Fibroblast of pulmonary artery (primary cell): ENCODE measurements at regions not wholly inside any gene's neighbourhood (a gene's known extent, or its start where the extent isn't known, plus 50 kb on each side); places are given as distances from the start of the nearest gene placed in this dataset.
A peak's percentile ranks its signal among the peaks of the same experiment; 100 is the strongest.

ENCODE experiments used
- DNase-seq: peaks from one replicate; pipeline ENCODE4 v3.0.0-alpha.2; 2010; ENCODE audit warnings: low read depth
- H3K4me3 ChIP-seq: replicated peaks from 2 replicates; pipeline ENCODE4 v1.5.1; 2011; ENCODE audit warnings: low read depth, mild to moderate bottlenecking, control low read depth, low read length, moderate library complexity
- CTCF ChIP-seq: IDR thresholded peaks from 2 replicates; pipeline ENCODE4 v1.5.1; 2011; ENCODE audit warnings: mild to moderate bottlenecking, control low read depth, low read length, inconsistent platforms; ENCODE audit errors: missing control alignments

GRCh38 chr2:139891636-139892035 lies 1111.4 kb upstream of the NXPH2 start:
- H3K4me3 ChIP-seq: no peak overlapping the region
- no peak for DNase-seq
- no peak for TF ChIP-seq CTCF

DNA sequence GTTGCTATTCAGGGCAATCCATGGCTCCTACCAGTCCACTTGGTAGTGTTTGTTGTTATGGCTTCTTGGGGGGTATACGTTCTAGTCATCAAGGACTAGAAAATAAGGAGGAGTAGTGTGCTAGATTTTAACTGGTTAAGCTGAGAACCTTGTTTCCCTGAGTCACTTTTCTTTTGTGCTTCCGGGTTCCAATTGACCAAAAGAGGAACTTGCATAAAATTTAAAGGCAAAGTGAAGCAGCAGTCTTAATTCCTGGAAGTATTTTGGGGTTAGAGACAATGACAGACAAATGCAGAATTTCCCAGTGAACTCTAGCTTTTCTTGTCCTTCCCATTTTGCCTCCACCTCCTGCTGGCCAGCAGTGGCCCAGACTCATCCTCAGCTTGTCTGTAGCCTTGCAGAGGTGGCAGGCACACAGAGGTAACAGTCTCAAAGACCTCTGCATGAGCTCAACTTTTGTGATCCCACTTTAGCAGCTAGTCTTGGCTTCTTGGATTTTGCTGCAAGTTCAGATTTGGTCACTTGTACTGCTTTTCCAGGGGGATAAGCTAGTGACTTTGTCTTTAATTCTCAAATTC lies 1105.8 kb upstream of the NXPH2 start:
- no peak for DNase-seq
- H3K4me3 ChIP-seq: no peak overlapping the region
- TF ChIP-seq CTCF: no peak

GRCh38 chr2:139876964-139877363 lies 1096.8 kb upstream of the NXPH2 start:
- no peak for TF ChIP-seq CTCF
- no peak overlapping the region for H3K4me3 ChIP-seq
- DNase-seq: no peak

DNA sequence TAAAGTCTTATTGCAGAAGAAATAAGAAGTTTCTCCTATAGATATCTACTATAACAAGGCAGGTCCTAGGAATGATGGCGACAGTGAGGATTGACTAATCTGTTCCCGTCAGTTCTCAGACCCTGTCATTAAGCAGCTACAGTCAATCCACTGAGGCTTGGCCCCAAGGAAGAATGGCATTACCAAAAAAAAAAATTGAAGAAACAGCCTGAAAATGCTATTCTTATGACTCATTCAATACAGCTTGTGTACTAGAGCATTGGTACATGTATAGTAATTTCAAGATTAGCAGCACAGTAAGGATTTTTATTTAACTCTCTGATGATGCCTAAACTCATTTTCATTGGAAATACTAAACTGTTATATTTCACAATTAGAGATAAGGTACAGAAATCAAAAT lies 1096.1 kb upstream of the NXPH2 start:
- no peak for TF ChIP-seq CTCF
- H3K4me3 ChIP-seq: no peak overlapping the region
- DNase-seq: peak; percentile 2

DNA sequence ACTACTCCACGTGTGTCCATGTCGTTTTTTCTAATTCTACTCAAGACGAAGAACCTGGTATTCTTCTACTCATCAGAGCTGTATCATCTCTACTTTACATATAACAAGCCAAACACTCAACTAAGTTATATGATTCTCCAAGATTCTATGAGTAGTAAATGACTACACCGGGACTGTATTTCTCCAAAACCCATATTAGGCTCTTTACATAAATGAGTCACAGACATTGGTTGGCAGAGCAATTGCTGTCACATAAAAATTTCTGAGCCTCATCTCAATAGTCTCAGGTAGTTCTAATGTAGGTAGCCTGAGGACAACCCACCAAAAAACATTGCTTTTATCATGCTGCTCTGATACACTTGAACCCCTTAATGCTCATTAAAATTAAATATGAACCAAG lies 1092.3 kb upstream of the NXPH2 start:
- H3K4me3 ChIP-seq: no peak overlapping the region
- no peak for DNase-seq
- TF ChIP-seq CTCF: no peak

GRCh38 chr2:139872032-139872431 lies 1091.8 kb upstream of the NXPH2 start:
- H3K4me3 ChIP-seq: no peak overlapping the region
- no peak for TF ChIP-seq CTCF
- DNase-seq: no peak

- no peak for DNase-seq
- TF ChIP-seq CTCF: no peak
Measured at GRCh38 chr2:139867601-139868226, 1087.5 kb upstream of the NXPH2 start.

More at GRCh38 chr2:139867601-139868226, 1087.5 kb upstream of the NXPH2 start:
- H3K4me3 ChIP-seq: no peak overlapping the region
